Spleen (tissue), 7 donors: ENCODE measurements at regions not wholly inside any gene's neighbourhood (a gene's known extent, or its start where the extent isn't known, plus 50 kb on each side); places are given as distances from the start of the nearest gene placed in this dataset.

Experiments used
- CTCF ChIP-seq, 11 experiments: fragments of 200-600 bp in 7 of 11; fragments of 450-650 bp in 4 of 11; sonication (generic) in 4 of 11; IDR thresholded peaks in 8 of 11; conservative IDR thresholded peaks in 3 of 11; 1 replicate in 7 of 11; 2 replicates in 4 of 11; pipeline versions ENCODE4 v1.4.0 to v1.8.0; 2016 to 2021; ENCODE audit warnings: antibody characterized with exemption in 11 of 11, inconsistent platforms in 4 of 11, mild to moderate bottlenecking in 1 of 11
- POLR2A ChIP-seq, 3 donors: fragments of 450-650 bp; IDR thresholded peaks; one replicate each; pipeline ENCODE4 v1.5.1; 2017; ENCODE audit warnings: antibody characterized with exemption in 3 of 3, mild to moderate bottlenecking in 1 of 3
- donor health status: DM: no; HTN: no; CAD: no; lungs with moderate emphysema.
- donor health status: DM: no; HTN: no; CAD: no.
- donor health status: DM: no; HTN: no; CAD: no.

- TF ChIP-seq CTCF (IDR thresholded peaks at IDR 0.05 in 8 of 11, conservative IDR thresholded peaks at IDR 0.05 in 3 of 11), result no peak
- no peak for TF ChIP-seq POLR2A (IDR thresholded peaks at IDR 0.05)
These were observed 292.5 kb downstream of the SOX9 start for GRCh38 chr17:72413077-72414031.
